ENCODE measurements at regions not wholly inside any gene's neighbourhood (a gene's known extent, or its start where the extent isn't known, plus 50 kb on each side); places are given as distances from the start of the nearest gene placed in this dataset.

DNA sequence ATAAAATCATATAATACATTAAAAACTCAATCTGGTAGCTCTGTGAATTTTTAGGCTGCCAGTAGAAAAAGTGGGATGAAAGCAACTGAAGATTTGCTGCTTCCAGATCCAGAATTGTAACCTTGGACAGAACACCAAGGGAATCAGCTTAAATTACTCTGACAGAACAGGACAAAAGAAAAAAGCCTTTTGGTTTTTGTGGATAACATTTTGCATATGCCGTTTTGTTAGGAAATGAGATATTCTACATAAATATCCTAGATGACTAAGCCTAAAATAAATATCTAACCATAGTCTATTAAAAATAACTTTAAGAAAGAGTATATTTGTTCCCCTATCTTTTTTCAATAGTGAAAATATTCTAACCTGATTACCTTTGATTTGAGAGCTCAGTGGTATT, 148.7 kb upstream of the DOCK10 start (continued):
- no peak for TF ChIP-seq ISX (CRISPR knock-in tag; conservative IDR thresholded peaks at IDR 0.05)
- TF ChIP-seq TAF15 (IDR thresholded peaks at IDR 0.05; ENCODE audit: low read depth, low read length, poor library complexity, severe bottlenecking) = no peak
- TF ChIP-seq MED13 (CRISPR knock-in tag; IDR thresholded peaks at IDR 0.05) = no peak
- no peak for TF ChIP-seq ZNF597 (CRISPR knock-in tag; IDR thresholded peaks at IDR 0.05)
- TF ChIP-seq BRD4 (CRISPR knock-in tag; IDR thresholded peaks at IDR 0.05) = no peak
- no peak for TF ChIP-seq CC2D1A (CRISPR knock-in tag; IDR thresholded peaks at IDR 0.05)
- TF ChIP-seq ZZZ3 (CRISPR knock-in tag; IDR thresholded peaks at IDR 0.05; ENCODE audit: borderline replicate concordance) = no peak

- Histone ChIP-seq H3K9me3 (ENCODE audit: low read length) (no peaks in the 10 kb centered on the region), H3K27ac (ENCODE audit: extremely low read length, insufficient read depth, low read length) (no peak overlapping the region), H4K20me1 (ENCODE audit: insufficient read depth, low read length) (no peaks in the 10 kb centered on the region), H3K9ac (ENCODE audit: insufficient read depth, low read depth, low read length) (no peak overlapping the region), H3K27me3 (ENCODE audit: control insufficient read depth in 1 of 2, insufficient read depth in 2 of 2, low read length in 2 of 2) (no peaks in the 10 kb centered on the region), H2AFZ (ENCODE audit: low read length) (no peak overlapping the region), H3K4me2 (ENCODE audit: low read depth, low read length) (no peak overlapping the region), H3K4me3 (replicated peaks in 1 of 3; ENCODE audit: insufficient read depth in 1 of 3, low read depth in 2 of 3, low read length in 3 of 3) (no peak overlapping the region), H3K79me2 (ENCODE audit: insufficient read depth, low read length) (no peaks in the 10 kb centered on the region), H3K36me3 (replicated peaks in 1 of 2; ENCODE audit: control insufficient read depth in 1 of 2, insufficient read depth in 2 of 2, low read length in 2 of 2) (no peaks in the 10 kb centered on the region), H3K4me1 (ENCODE audit: insufficient read depth, low read length) (no peaks in the 10 kb centered on the region)
- ChIA-PET POLR2A (no interaction called here), CTCF (ENCODE audit: low intra/inter-chr PET ratio, low total read pairs) (no interaction called here)
- BruUV-seq (replicated peaks) = no TSS peak
- intact Hi-C loops (cut with micrococcal nuclease; ENCODE audit: unreplicated experiment) (no loop called here), in situ Hi-C loops (cut with HindIII; ENCODE audit: extremely low pct_ligation_motif_present, low pct_unique_long_range_greater_than_20kb) (no loop called here)
- 0% methylated on average over 2 of the region's 2 CpGs for WGBS (ENCODE audit: low lambda C conversion rate)
- FAIRE-seq (no peak), DNase-seq (ENCODE audit: low spot score) (no peak), ATAC-seq (no peak)
- TF ChIP-seq ZFP1 (CRISPR knock-in tag; IDR thresholded peaks at IDR 0.05) (no peak), ZNF891 (CRISPR knock-in tag; IDR thresholded peaks at IDR 0.05) (no peak), CAMTA2 (CRISPR knock-in tag; IDR thresholded peaks at IDR 0.05; ENCODE audit: borderline replicate concordance) (no peak), BCLAF1 (IDR thresholded peaks at IDR 0.05) (no peak), ZBTB43 (CRISPR knock-in tag; conservative IDR thresholded peaks at IDR 0.05) (no peak), ZNF276 (CRISPR knock-in tag; IDR thresholded peaks at IDR 0.05; ENCODE audit: low read depth) (no peak), FIP1L1 (IDR thresholded peaks at IDR 0.05; ENCODE audit: borderline replicate concordance, insufficient read depth, low read depth, low read length) (no peak), ZNF354B (CRISPR knock-in tag; IDR thresholded peaks at IDR 0.05) (no peak), ZNF512 (CRISPR knock-in tag; IDR thresholded peaks at IDR 0.05) (no peak)
Measured at GRCh38 chr2:225184948-225185347, 142.7 kb upstream of the DOCK10 start.
